ENCODE measurements at regions not wholly inside any gene's neighbourhood (a gene's known extent, or its start where the extent isn't known, plus 50 kb on each side); places are given as distances from the start of the nearest gene placed in this dataset.

DNA sequence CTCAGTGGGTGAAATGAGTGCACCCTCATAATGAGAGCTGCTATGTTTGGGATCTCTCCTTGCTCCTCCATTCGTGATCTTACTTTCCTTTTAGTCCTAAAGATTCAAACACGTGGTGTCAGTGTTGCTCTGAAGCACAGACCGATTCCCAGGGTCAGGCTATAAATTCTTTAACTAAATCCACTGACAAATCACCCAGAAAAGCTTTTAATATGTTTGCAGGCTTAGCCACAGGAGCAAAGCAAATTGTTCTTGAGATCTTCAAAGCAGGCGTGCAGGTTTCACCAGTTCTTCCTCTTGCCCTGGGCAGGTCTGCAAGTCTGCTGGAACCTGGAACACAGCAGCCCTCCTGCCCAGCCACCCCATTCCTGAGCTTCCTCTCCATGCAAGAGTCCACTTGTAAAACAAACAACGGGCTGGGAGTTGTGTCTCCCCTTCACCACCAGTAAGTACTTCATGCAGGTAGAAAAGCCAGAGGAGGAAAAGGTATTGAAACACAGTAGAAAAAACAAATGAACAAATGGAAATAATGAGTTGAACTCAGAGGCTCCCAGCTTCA lies 70.1 kb upstream of the ENPP6 start:
- TF ChIP-seq, protein P1, sequence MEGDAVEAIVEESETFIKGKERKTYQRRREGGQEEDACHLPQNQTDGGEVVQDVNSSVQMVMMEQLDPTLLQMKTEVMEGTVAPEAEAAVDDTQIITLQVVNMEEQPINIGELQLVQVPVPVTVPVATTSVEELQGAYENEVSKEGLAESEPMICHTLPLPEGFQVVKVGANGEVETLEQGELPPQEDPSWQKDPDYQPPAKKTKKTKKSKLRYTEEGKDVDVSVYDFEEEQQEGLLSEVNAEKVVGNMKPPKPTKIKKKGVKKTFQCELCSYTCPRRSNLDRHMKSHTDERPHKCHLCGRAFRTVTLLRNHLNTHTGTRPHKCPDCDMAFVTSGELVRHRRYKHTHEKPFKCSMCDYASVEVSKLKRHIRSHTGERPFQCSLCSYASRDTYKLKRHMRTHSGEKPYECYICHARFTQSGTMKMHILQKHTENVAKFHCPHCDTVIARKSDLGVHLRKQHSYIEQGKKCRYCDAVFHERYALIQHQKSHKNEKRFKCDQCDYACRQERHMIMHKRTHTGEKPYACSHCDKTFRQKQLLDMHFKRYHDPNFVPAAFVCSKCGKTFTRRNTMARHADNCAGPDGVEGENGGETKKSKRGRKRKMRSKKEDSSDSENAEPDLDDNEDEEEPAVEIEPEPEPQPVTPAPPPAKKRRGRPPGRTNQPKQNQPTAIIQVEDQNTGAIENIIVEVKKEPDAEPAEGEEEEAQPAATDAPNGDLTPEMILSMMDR (IDR thresholded peaks at IDR 0.05): no peak
- no peak for TF ChIP-seq MAZ (IDR thresholded peaks at IDR 0.05; ENCODE audit: borderline replicate concordance, low read depth, low read length)

Measured in A549 (cell line).